ES-I3 (cell line): ENCODE measurements at regions not wholly inside any gene's neighbourhood (a gene's known extent, or its start where the extent isn't known, plus 50 kb on each side); places are given as distances from the start of the nearest gene placed in this dataset.

ENCODE experiments used
- H3K36me3 ChIP-seq: 2 replicates; pipeline ENCODE4 v1.6.1; 2013; ENCODE audit warnings: mild to moderate bottlenecking, low read length, control low read depth, moderate library complexity; ENCODE audit not compliant: insufficient read depth
- H3K4me1 ChIP-seq: 2 replicates; pipeline ENCODE4 v1.6.1; 2013; ENCODE audit warnings: mild to moderate bottlenecking, control low read depth, low read length; ENCODE audit not compliant: insufficient read depth
- H3K9ac ChIP-seq: 2 replicates; pipeline ENCODE4 v1.6.1; 2013; ENCODE audit warnings: low read depth, mild to moderate bottlenecking, low read length, moderate library complexity
- H3K9me3 ChIP-seq: 2 replicates; pipeline ENCODE4 v1.6.1; 2013; ENCODE audit warnings: mild to moderate bottlenecking, low read length, moderate library complexity; ENCODE audit not compliant: control insufficient read depth, insufficient read depth

DNA sequence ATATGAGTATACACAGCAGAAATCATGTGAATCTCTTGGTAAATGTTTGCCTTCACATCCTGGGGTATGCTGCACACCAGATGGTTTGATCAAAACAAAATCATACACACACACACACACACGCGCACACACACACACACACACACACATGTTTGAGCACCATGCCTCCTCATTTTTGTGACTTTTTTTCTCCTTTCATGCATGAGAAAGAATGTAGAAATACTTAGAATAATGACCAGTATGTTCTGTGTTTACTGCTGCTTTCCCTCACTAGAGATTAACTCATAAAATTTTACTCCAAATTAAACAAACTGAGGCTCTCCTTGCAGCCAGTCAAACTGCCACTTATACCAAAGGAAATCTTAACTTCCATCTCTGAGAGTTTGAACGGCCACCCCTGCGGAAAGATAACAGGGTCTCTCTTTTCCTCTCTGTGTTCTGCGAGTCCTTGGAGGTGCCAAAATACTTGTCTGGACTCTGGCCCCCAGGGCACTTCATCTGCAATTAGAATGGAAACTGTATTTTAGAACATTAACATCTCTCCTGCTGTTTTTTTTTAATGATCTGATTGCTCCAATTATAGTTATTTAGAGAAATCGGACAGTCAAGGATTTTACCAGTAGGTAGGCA is 320.8 kb upstream of the NFE2L3 start:
- H3K36me3 ChIP-seq, result no peaks in the 10 kb centered on the region
- H3K9ac ChIP-seq, result no peak overlapping the region
- no peaks in the 10 kb centered on the region for H3K9me3 ChIP-seq
- H3K4me1 ChIP-seq, result peaks cover 17% of the 10 kb centered on the region

GRCh38 chr7:25831831-25832411 is 320.1 kb upstream of the NFE2L3 start:
- Histone ChIP-seq H3K9ac (no peak overlapping the region), H3K9me3 (no peaks in the 10 kb centered on the region), H3K36me3 (no peaks in the 10 kb centered on the region), H3K4me1 (peaks cover 17% of the 10 kb centered on the region)

- H3K36me3 ChIP-seq, result no peaks in the 10 kb centered on the region
- no peaks in the 10 kb centered on the region for H3K9me3 ChIP-seq
- peaks cover 17% of the 10 kb centered on the region for H3K4me1 ChIP-seq
Measured at GRCh38 chr7:25832456-25832855, 319.5 kb upstream of the NFE2L3 start.

GRCh38 chr7:25832929-25833328 is 319.1 kb upstream of the NFE2L3 start:
- no peaks in the 10 kb centered on the region for H3K9me3 ChIP-seq
- H3K9ac ChIP-seq, result no peak overlapping the region

More at GRCh38 chr7:25832456-25832855, 319.5 kb upstream of the NFE2L3 start:
- no peak overlapping the region for H3K9ac ChIP-seq

GRCh38 chr7:25834050-25834449 is 317.9 kb upstream of the NFE2L3 start:
- H3K4me1 ChIP-seq, result peaks cover 17% of the 10 kb centered on the region
- no peaks in the 10 kb centered on the region for H3K9me3 ChIP-seq
- no peak overlapping the region for H3K9ac ChIP-seq
- no peaks in the 10 kb centered on the region for H3K36me3 ChIP-seq

More at GRCh38 chr7:25832929-25833328, 319.1 kb upstream of the NFE2L3 start:
- Histone ChIP-seq H3K36me3 (no peaks in the 10 kb centered on the region), H3K4me1 (peaks cover 17% of the 10 kb centered on the region)

DNA sequence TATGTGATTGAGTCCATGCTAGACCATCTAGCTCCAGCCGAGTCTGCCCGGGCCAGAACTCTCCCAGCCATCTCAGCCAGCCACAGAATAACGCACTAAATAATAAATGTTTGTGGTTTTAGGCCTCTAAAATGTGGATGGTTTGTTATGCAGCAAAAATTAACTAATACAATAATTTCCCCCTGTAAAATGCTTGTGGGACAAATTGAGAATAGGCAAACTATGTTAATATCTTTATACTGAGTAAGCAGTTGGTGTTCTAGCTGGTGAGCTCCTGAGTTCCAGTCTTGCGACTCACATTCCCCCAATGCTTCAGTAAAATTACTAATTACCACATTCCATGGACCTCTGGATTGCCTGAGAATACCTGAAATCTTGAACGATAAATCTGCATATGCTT is 316.8 kb upstream of the NFE2L3 start:
- no peaks in the 10 kb centered on the region for H3K36me3 ChIP-seq
- no peaks in the 10 kb centered on the region for H3K9me3 ChIP-seq
- no peak overlapping the region for H3K9ac ChIP-seq
- peaks cover 16% of the 10 kb centered on the region for H3K4me1 ChIP-seq

DNA sequence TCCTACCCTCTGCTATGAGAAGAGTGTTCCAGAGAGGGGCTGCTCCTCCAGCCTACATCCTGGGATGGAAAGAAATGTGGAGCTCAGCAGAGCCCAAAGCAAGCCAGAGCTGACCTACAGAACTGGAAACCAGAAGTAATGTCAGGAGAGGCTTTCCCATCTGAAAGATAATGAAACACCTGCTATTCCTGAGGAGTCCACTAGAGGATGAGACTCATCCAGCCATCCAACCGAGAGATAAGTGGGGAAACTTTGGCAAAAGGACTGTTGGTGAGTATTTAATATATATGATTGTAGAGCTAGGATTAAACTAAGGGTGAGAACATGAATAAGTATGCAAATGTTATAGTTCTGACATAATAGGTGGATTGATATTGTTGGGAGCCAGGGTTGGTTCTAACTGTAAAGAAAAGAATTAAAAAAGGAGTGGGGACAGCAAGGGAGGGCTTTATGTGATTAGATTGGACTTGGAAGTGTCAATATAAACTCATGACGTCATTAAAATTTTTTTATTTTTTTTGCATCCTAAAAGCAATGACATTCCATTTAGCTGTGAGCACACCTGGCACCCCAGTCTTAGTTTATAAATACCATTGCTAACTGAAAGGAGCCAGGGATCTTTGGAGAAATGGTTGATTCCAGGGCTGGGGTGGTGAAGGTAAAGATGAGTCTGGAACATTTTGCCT is 312.8 kb upstream of the NFE2L3 start:
- Histone ChIP-seq H3K9ac (no peak overlapping the region), H3K36me3 (no peaks in the 10 kb centered on the region), H3K4me1 (peaks cover 4% of the 10 kb centered on the region), H3K9me3 (no peaks in the 10 kb centered on the region)

DNA sequence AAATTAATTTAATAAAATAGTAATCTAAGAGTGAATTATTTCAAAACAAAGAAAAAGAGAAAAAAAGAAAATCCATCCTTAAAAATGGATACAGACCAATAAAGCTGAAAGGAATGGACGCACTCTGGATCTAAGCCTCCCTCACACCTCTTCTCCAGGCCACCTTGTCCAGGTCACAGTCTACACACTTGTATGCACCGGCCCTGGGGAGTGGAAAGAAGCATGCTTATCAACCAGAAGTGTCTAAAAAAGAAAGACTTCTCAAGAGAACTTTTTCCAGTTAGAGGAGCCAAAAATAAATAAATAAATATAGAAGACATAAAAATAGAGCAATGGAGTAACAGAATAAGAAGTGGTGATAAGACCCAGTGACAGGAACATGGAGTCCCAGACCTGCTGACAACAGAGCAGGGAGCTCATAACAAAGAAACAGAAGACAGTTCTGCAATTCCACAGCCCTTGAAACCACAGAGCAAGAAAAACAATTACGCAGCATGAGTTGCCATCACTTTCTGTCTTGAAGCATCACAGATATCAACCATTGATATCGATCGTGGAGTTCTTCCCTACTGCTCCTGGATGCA is 311.7 kb upstream of the NFE2L3 start:
- Histone ChIP-seq H3K4me1 (peaks cover 4% of the 10 kb centered on the region), H3K9ac (no peak overlapping the region), H3K9me3 (no peaks in the 10 kb centered on the region), H3K36me3 (no peaks in the 10 kb centered on the region)

- Histone ChIP-seq H3K4me1 (peaks cover 4% of the 10 kb centered on the region), H3K9me3 (no peaks in the 10 kb centered on the region), H3K36me3 (no peaks in the 10 kb centered on the region), H3K9ac (no peak overlapping the region)
Measured at GRCh38 chr7:25841575-25841974, 310.4 kb upstream of the NFE2L3 start.

- H3K9me3 ChIP-seq, result no peaks in the 10 kb centered on the region
- no peaks in the 10 kb centered on the region for H3K36me3 ChIP-seq
- H3K4me1 ChIP-seq, result peaks cover 6% of the 10 kb centered on the region
- H3K9ac ChIP-seq, result no peak overlapping the region
Measured at GRCh38 chr7:25842201-25842733, 309.7 kb upstream of the NFE2L3 start.

GRCh38 chr7:25843467-25843866 is 308.5 kb upstream of the NFE2L3 start:
- Histone ChIP-seq H3K9me3 (no peaks in the 10 kb centered on the region), H3K4me1 (peaks cover 10% of the 10 kb centered on the region), H3K9ac (no peak overlapping the region), H3K36me3 (no peaks in the 10 kb centered on the region)

- Histone ChIP-seq H3K36me3 (no peaks in the 10 kb centered on the region), H3K9ac (no peak overlapping the region), H3K4me1 (peaks cover 10% of the 10 kb centered on the region), H3K9me3 (no peaks in the 10 kb centered on the region)
Measured at GRCh38 chr7:25844102-25844870, 307.7 kb upstream of the NFE2L3 start.

- Histone ChIP-seq H3K9me3 (no peaks in the 10 kb centered on the region), H3K9ac (no peak overlapping the region), H3K4me1 (peaks cover 15% of the 10 kb centered on the region), H3K36me3 (no peaks in the 10 kb centered on the region)
Measured at GRCh38 chr7:25845464-25845863, 306.5 kb upstream of the NFE2L3 start.

GRCh38 chr7:25846722-25847121 is 305.3 kb upstream of the NFE2L3 start:
- H3K4me1 ChIP-seq, result peaks cover 15% of the 10 kb centered on the region
- no peak overlapping the region for H3K9ac ChIP-seq
- H3K9me3 ChIP-seq, result no peaks in the 10 kb centered on the region
- H3K36me3 ChIP-seq, result no peaks in the 10 kb centered on the region
